AG04450 (cell line): ENCODE measurements at regions not wholly inside any gene's neighbourhood (a gene's known extent, or its start where the extent isn't known, plus 50 kb on each side); places are given as distances from the start of the nearest gene placed in this dataset.

Source experiments
- CTCF ChIA-PET: fragments of 300-600, 350-600 bp; formaldehyde crosslinking; extraction: SDS; loops from one replicate; lab custom pipeline; 2022; ENCODE audit warnings: antibody characterized with exemption, inconsistent platforms; lab: Charles Lee
- POLR2A ChIA-PET: fragments of 350-600 bp; formaldehyde crosslinking; extraction: SDS; loops from one replicate; lab custom pipeline; 2021; ENCODE audit warnings: antibody characterized with exemption, inconsistent platforms; lab: Yijun Ruan, JAX
- DNase-seq: peaks from one replicate; pipeline ENCODE4 v3.0.0-alpha.2; 2011; ENCODE audit warnings: low read depth, low spot score
- H3K27ac ChIP-seq: one replicate; pipeline ENCODE4 v1.5.1; 2012; ENCODE audit warnings: low read depth, low read length, control low read depth
- H3K27me3 ChIP-seq: one replicate; pipeline ENCODE4 v1.6.0; 2012; ENCODE audit warnings: low read length; ENCODE audit not compliant: control insufficient read depth, insufficient read depth
- H3K4me3 ChIP-seq: 2 replicates; pipeline ENCODE4 v1.5.1; 2011; ENCODE audit warnings: mild to moderate bottlenecking, low read depth, low read length, control low read depth
- H3K9me3 ChIP-seq: 2 replicates; pipeline ENCODE4 v1.5.1; 2012; ENCODE audit warnings: low read length; ENCODE audit not compliant: control insufficient read depth, insufficient read depth
- TF ChIP-seq, protein P1 (sequence below): IDR thresholded peaks from 2 replicates; pipeline ENCODE4 v1.5.1; 2011; ENCODE audit warnings: low read depth, low read length, control low read depth, inconsistent platforms

DNA sequence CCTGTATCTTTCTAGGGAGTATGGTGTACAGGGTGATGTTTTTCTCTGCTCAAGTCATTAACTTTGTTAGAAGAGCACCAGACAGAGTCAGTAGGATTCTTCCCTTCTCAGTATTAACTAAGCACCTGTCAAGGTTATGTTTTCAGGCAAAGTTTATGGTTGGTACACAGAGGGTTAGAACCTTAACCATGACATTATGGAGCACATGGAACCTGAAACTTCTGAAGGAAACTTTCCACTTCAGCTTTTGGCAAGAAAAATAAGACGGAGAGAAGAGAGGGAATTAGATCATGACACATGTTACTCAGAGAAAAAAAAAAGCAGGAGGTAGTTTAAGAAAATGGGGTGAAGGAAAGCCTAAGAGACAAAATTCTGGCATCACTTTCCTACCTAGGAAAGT, 112.9 kb upstream of the PDE7B start:
- no peaks in the 10 kb centered on the region for H3K9me3 ChIP-seq
- DNase-seq: no peak
- TF ChIP-seq, protein P1, sequence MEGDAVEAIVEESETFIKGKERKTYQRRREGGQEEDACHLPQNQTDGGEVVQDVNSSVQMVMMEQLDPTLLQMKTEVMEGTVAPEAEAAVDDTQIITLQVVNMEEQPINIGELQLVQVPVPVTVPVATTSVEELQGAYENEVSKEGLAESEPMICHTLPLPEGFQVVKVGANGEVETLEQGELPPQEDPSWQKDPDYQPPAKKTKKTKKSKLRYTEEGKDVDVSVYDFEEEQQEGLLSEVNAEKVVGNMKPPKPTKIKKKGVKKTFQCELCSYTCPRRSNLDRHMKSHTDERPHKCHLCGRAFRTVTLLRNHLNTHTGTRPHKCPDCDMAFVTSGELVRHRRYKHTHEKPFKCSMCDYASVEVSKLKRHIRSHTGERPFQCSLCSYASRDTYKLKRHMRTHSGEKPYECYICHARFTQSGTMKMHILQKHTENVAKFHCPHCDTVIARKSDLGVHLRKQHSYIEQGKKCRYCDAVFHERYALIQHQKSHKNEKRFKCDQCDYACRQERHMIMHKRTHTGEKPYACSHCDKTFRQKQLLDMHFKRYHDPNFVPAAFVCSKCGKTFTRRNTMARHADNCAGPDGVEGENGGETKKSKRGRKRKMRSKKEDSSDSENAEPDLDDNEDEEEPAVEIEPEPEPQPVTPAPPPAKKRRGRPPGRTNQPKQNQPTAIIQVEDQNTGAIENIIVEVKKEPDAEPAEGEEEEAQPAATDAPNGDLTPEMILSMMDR: no peak
- H3K27me3 ChIP-seq: no peaks in the 10 kb centered on the region
- H3K4me3 ChIP-seq: no peak overlapping the region
- no peak overlapping the region for H3K27ac ChIP-seq
- POLR2A ChIA-PET: no interaction called here
- CTCF ChIA-PET: interaction anchor here (1.4 kb wide), 1 partner anchor 488 kb away, joined by 3 read pairs; no protein-coding TSS in a partner anchor

- Histone ChIP-seq H3K4me3 (no peak overlapping the region; the same call in 1 of the 2 replicates), H3K27ac (no peak overlapping the region), H3K9me3 (no peaks in the 10 kb centered on the region), H3K27me3 (no peaks in the 10 kb centered on the region)
- peak; percentile 21 for DNase-seq
- ChIA-PET POLR2A (no interaction called here), CTCF (no interaction called here)
- TF ChIP-seq, protein P1: no peak
These were observed 112.2 kb upstream of the PDE7B start for GRCh38 chr6:135739288-135739687.

DNA sequence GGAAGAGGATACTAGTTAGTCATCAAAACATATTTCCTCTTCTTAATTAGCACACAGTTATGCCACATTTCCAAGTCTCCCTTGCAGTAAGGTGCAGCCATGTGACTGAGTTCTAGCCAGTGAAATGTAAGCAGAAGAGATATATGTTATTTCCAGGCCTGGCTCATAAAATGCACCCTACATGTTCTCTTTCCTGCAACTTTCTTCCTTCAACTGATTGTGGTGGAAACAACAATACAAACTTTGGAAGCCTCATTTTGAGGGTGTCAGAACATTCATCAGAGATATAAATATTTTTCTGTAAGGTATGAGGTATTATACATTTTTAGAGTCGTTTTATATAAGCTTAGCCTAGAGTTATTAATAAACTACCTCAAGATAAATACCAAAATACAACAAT, 110.9 kb upstream of the PDE7B start:
- no peak overlapping the region for H3K4me3 ChIP-seq
- ChIA-PET CTCF (interaction anchor here (0.6 kb wide), 1 partner anchor 290 kb away, joined by 4 read pairs; no protein-coding TSS in a partner anchor), POLR2A (no interaction called here)
- TF ChIP-seq, protein P1: no peak
- DNase-seq: no peak
- H3K27ac ChIP-seq: no peak overlapping the region
- H3K27me3 ChIP-seq: no peaks in the 10 kb centered on the region
- no peaks in the 10 kb centered on the region for H3K9me3 ChIP-seq

DNA sequence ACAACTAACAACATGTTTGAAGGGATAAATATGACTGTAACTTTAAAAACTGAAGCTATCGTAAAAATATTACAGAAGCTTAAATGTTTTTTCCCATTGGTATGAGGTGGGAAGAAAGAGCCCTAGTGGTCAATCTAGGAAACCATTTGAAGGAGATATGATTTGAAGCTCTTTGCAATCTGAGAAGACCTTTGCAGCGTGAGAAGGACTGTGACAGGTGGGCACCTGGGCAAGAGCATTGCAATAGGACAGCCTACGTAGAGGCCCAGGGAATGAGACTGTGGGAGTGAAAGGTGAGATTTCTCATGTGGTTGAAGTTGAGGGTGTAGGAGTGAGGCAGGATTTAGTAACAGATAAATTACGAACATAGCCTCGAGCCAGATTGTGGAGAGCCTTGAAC, 108.0 kb upstream of the PDE7B start:
- H3K4me3 ChIP-seq: no peak overlapping the region
- H3K27ac ChIP-seq: no peak overlapping the region
- TF ChIP-seq, protein P1: no peak
- no peaks in the 10 kb centered on the region for H3K9me3 ChIP-seq
- POLR2A ChIA-PET: no interaction called here
- CTCF ChIA-PET: interaction anchor here (0.8 to 1.1 kb wide), 4 partner anchors 28 to 483 kb away, joined by 3 to 4 read pairs (median 3); no protein-coding TSS in a partner anchor
- DNase-seq: no peak
- H3K27me3 ChIP-seq: no peaks in the 10 kb centered on the region

GRCh38 chr6:135748189-135748588, 103.3 kb upstream of the PDE7B start:
- POLR2A ChIA-PET: no interaction called here
- TF ChIP-seq, protein P1: no peak
- CTCF ChIA-PET: no interaction called here

More at GRCh38 chr6:135748189-135748588, 103.3 kb upstream of the PDE7B start:
- H3K9me3 ChIP-seq: no peaks in the 10 kb centered on the region
- H3K4me3 ChIP-seq: no peak overlapping the region
- DNase-seq: no peak
- no peak overlapping the region for H3K27ac ChIP-seq
- H3K27me3 ChIP-seq: no peaks in the 10 kb centered on the region
